ENCODE measurements at regions not wholly inside any gene's neighbourhood (a gene's known extent, or its start where the extent isn't known, plus 50 kb on each side); places are given as distances from the start of the nearest gene placed in this dataset.

DNA sequence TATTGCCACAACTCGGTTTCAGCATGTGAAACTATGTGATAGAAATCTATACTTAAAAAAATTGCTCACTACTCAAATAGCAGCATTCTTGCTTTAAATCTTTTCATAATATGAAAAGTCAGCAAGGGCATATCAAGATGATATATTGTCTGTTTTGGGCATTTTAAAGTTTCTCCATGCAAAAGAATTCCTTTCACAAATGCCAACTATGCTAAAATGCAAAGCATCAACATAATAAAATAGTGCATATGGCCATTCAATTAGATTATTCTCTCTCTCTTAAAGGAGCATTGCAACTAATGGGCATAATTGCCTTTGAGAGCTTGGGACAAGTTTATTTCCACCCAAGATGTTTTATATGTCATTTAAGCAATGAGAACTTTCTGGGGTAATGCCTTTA is 475.1 kb downstream of the ZPLD1 start:
- TF ChIP-seq CTCF (IDR thresholded peaks at IDR 0.05), result no peak
- TF ChIP-seq POLR2A (IDR thresholded peaks at IDR 0.05), result no peak
- TF ChIP-seq POLR2AphosphoS5 (IDR thresholded peaks at IDR 0.05; ENCODE audit: insufficient read depth in 1 of 2, low read depth in 1 of 2), result no peak
